HepG2 (cell line): ENCODE measurements at regions not wholly inside any gene's neighbourhood (a gene's known extent, or its start where the extent isn't known, plus 50 kb on each side); places are given as distances from the start of the nearest gene placed in this dataset.

ENCODE experiments used
- ATAC-seq: fragments of 200-7000 bp; cut with Tn5 transposase; 3 replicates; pipeline ENCODE4 v1.9.1; 2020; ENCODE audit warnings: mild to moderate bottlenecking, moderate library complexity
- BruUV-seq: library from RNA; stranded (reverse); fragments of 400-500 nt; replicated peaks from 2 replicates; lab custom pipeline; 2021; lab: Mats Ljungman, UMichigan
- CTCF ChIA-PET: fragments of 300-600 bp; formaldehyde crosslinking; extraction: SDS; loops from one replicate; lab custom pipeline; 2021; ENCODE audit warnings: low total read pairs, inconsistent platforms, low intra/inter-chr PET ratio; lab: Yijun Ruan, JAX
- POLR2A ChIA-PET: fragments of 350-600 bp; sonication (Branson Sonifier 250); formaldehyde crosslinking; loops from one replicate; lab custom pipeline; 2020; ENCODE audit warnings: antibody characterized with exemption, inconsistent platforms; lab: Yijun Ruan, JAX
- DNase-seq: peaks from one replicate; pipeline ENCODE4 v3.0.0-alpha.2; 2015; ENCODE audit warnings: low spot score
- FAIRE-seq: peaks from 3 replicates; lab custom pipeline; 2011; peaks lifted over from hg19 to GRCh38; lab: Jason Lieb, UNC
- H2AFZ ChIP-seq: one replicate; pipeline ENCODE4 v1.6.1; 2011; ENCODE audit warnings: low read length, inconsistent platforms
- H3K27ac ChIP-seq: fragments of 300-600 bp; 3 replicates; pipeline ENCODE4 v1.8.0; 2011; ENCODE audit warnings: mixed run types, mild to moderate bottlenecking, mixed read lengths, low read length, inconsistent platforms; ENCODE audit not compliant: insufficient read depth; ENCODE audit errors: extremely low read length
- H3K27me3 ChIP-seq, 2 experiments: fragments of 200-600 bp in 1 of 2; 2 replicates in 1 of 2; 3 replicates in 1 of 2; pipeline versions ENCODE4 v1.6.0 to v1.8.0; 2011; ENCODE audit warnings: low read length in 2 of 2, mild to moderate bottlenecking in 2 of 2, moderate library complexity in 2 of 2, inconsistent platforms in 1 of 2; ENCODE audit not compliant: insufficient read depth in 2 of 2, control insufficient read depth in 1 of 2
- H3K36me3 ChIP-seq, 2 experiments: fragments of 200-600 bp in 1 of 2; replicated peaks in 1 of 2; 2 replicates in 1 of 2; 3 replicates in 1 of 2; pipeline versions ENCODE4 v1.5.1 to v1.8.0; 2011; ENCODE audit warnings: low read length in 2 of 2, inconsistent platforms in 1 of 2; ENCODE audit not compliant: insufficient read depth in 2 of 2, control insufficient read depth in 1 of 2
- H3K4me1 ChIP-seq: 2 replicates; pipeline ENCODE4 v1.5.1; 2012; ENCODE audit warnings: low read length, inconsistent platforms; ENCODE audit not compliant: insufficient read depth
- H3K4me2 ChIP-seq: 2 replicates; pipeline ENCODE4 v1.6.0; 2011; ENCODE audit warnings: low read depth, low read length, inconsistent platforms
- H3K4me3 ChIP-seq, 3 experiments: fragments of 200-600 bp in 1 of 3; sonication (generic), shearing (Covaris generic) in 1 of 3; replicated peaks in 1 of 3; 2 replicates each; pipeline ENCODE4 v1.5.1; 2011 to 2016; ENCODE audit warnings: low read length in 3 of 3, inconsistent platforms in 2 of 3, low read depth in 2 of 3, mild to moderate bottlenecking in 2 of 3, control low read depth in 1 of 3, mixed read lengths in 1 of 3; ENCODE audit not compliant: insufficient read depth in 1 of 3
- H3K79me2 ChIP-seq: one replicate; pipeline ENCODE4 v1.6.1; 2011; ENCODE audit warnings: low read length, inconsistent platforms; ENCODE audit not compliant: insufficient read depth
- H3K9ac ChIP-seq: 2 replicates; pipeline ENCODE4 v1.6.0; 2011; ENCODE audit warnings: mild to moderate bottlenecking, low read depth, low read length, inconsistent platforms; ENCODE audit not compliant: insufficient read depth
- H3K9me3 ChIP-seq: 2 replicates; pipeline ENCODE4 v1.5.1; 2012; ENCODE audit warnings: mild to moderate bottlenecking, low read length
- H4K20me1 ChIP-seq: 2 replicates; pipeline ENCODE4 v1.6.0; 2011; ENCODE audit warnings: inconsistent platforms, mild to moderate bottlenecking, low read length, moderate library complexity; ENCODE audit not compliant: insufficient read depth
- ATF5 ChIP-seq: sonication (generic); formaldehyde crosslinking; IDR thresholded peaks from 2 replicates; pipeline ENCODE4 v1.4.0; 2020; ENCODE audit warnings: mild to moderate bottlenecking, low read depth, missing genetic modification reagents
- CREM ChIP-seq, 2 experiments: sonication (generic) in 1 of 2; formaldehyde crosslinking in 1 of 2; IDR thresholded peaks; 2 replicates each; pipeline versions ENCODE4 v1.4.0 to v1.6.1; 2016 to 2020; ENCODE audit warnings: antibody characterized with exemption in 1 of 2, mild to moderate bottlenecking in 1 of 2, missing genetic modification reagents in 1 of 2
- FLYWCH1 ChIP-seq: sonication (generic); formaldehyde crosslinking; IDR thresholded peaks from 2 replicates; pipeline ENCODE4 v1.8.1; 2023; ENCODE audit warnings: mild to moderate bottlenecking, missing genetic modification reagents
- HNRNPUL1 ChIP-seq: fragments of 200-400 bp; formaldehyde crosslinking; IDR thresholded peaks from 2 replicates; pipeline ENCODE4 v1.6.1; 2017; ENCODE audit warnings: low read depth, mild to moderate bottlenecking, low read length, moderate library complexity
- IRF1 ChIP-seq: sonication (generic); formaldehyde crosslinking; IDR thresholded peaks from 2 replicates; pipeline ENCODE4 v1.4.0; 2020; ENCODE audit warnings: low read depth, mild to moderate bottlenecking, missing genetic modification reagents
- KAT7 ChIP-seq: IDR thresholded peaks from 2 replicates; pipeline ENCODE4 v1.6.1; 2018; ENCODE audit warnings: borderline replicate concordance, missing compliant biosample characterization
- KLF11 ChIP-seq: IDR thresholded peaks from 2 replicates; pipeline ENCODE4 v1.6.1; 2016; ENCODE audit warnings: missing compliant biosample characterization
- MBNL3 ChIP-seq: fragments of 250-450 bp; sonication (Bioruptor Pico); conservative IDR thresholded peaks from 2 replicates; pipeline ENCODE4 v1.8.0; 2022; ENCODE audit warnings: mild to moderate bottlenecking, inconsistent platforms
- MEIS1 ChIP-seq: sonication (generic); formaldehyde crosslinking; IDR thresholded peaks from 2 replicates; pipeline ENCODE4 v1.9.0; 2021; ENCODE audit warnings: mild to moderate bottlenecking, missing genetic modification reagents, moderate library complexity, borderline replicate concordance
- NCOA1 ChIP-seq: sonication (generic); formaldehyde crosslinking; IDR thresholded peaks from 2 replicates; pipeline ENCODE4 v1.9.0; 2021; ENCODE audit warnings: missing genetic modification reagents
- SIX4 ChIP-seq: sonication (generic); formaldehyde crosslinking; IDR thresholded peaks from 2 replicates; pipeline ENCODE4 v1.4.0; 2020; ENCODE audit warnings: missing genetic modification reagents
- ZC3H13 ChIP-seq: sonication (generic); formaldehyde crosslinking; IDR thresholded peaks from 2 replicates; pipeline ENCODE4 v1.8.1; 2023; ENCODE audit warnings: mild to moderate bottlenecking, missing genetic modification reagents, moderate library complexity
- ZC3H4 ChIP-seq: sonication (generic); formaldehyde crosslinking; IDR thresholded peaks from 2 replicates; pipeline ENCODE4 v1.4.0; 2020; ENCODE audit warnings: missing genetic modification reagents, borderline replicate concordance
- ZFP36 ChIP-seq: fragments of 150-350 bp; IDR thresholded peaks from 2 replicates; pipeline ENCODE4 v1.6.1; 2018; ENCODE audit warnings: borderline replicate concordance, low read length, low read depth; ENCODE audit not compliant: partially characterized antibody
- ZKSCAN1 ChIP-seq: fragments of 150-350 bp; IDR thresholded peaks from 2 replicates; pipeline ENCODE4 v1.6.1; 2014; ENCODE audit warnings: low read length
- ZMAT3 ChIP-seq: sonication (generic); formaldehyde crosslinking; conservative IDR thresholded peaks from 2 replicates; pipeline ENCODE4 v1.7.0; 2021; ENCODE audit warnings: missing genetic modification reagents
- ZNF34 ChIP-seq: sonication (generic); formaldehyde crosslinking; IDR thresholded peaks from 2 replicates; pipeline ENCODE4 v1.4.0; 2020; ENCODE audit warnings: mild to moderate bottlenecking, missing genetic modification reagents, borderline replicate concordance
- ZNF430 ChIP-seq: sonication (generic); formaldehyde crosslinking; IDR thresholded peaks from 2 replicates; pipeline ENCODE4 v1.9.0; 2021; ENCODE audit warnings: mild to moderate bottlenecking, missing genetic modification reagents
- ZNF501 ChIP-seq: sonication (generic); formaldehyde crosslinking; IDR thresholded peaks from 2 replicates; pipeline ENCODE4 v1.5.1; 2020; ENCODE audit warnings: mild to moderate bottlenecking, moderate library complexity, missing genetic modification reagents
- ZNF629 ChIP-seq: sonication (generic); formaldehyde crosslinking; conservative IDR thresholded peaks from 2 replicates; pipeline ENCODE4 v1.5.0; 2020; ENCODE audit warnings: missing genetic modification reagents
- ZSCAN31 ChIP-seq: sonication (generic); formaldehyde crosslinking; IDR thresholded peaks from 2 replicates; pipeline ENCODE4 v1.5.0; 2020; ENCODE audit warnings: low read depth, mild to moderate bottlenecking, missing genetic modification reagents
- WGBS: methylation state at CpG from one replicate; pipeline ENCODE4 v1.1.6; 2017; ENCODE audit warnings: low lambda C conversion rate; 5-methylcytosine and 5-hydroxymethylcytosine counted together
- in situ Hi-C: cut with HindIII; loops from 2 replicates; pipeline ENCODE4 v1.10.0; 2017; ENCODE audit warnings: low pct_unique_long_range_greater_than_20kb; ENCODE audit not compliant: extremely low pct_ligation_motif_present
- intact Hi-C: fragments of 100-400 bp; cut with micrococcal nuclease; formaldehyde crosslinking; loops from one replicate; pipeline ENCODE4 v1.10.0; 2022; ENCODE audit not compliant: unreplicated experiment

DNA sequence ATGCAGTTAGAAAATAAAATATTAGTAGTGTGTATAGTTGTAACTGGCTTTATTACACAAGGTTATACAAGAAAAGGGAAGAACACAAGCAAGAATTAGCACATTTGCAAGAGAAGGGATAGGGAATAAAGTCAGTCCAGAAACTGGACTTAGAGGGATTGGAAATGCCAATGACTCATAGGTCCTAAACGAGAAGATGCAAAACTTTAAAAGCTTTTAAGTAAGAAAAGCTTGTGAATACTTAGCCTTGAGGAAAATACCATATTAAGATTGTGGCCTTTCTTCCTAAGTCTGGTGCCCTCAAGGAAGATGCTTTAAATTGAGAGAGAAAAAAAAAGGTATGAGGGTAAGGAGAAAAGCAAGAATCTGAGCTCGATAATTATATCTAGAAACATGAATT, 102.3 kb upstream of the MCHR2 start:
- Histone ChIP-seq H3K9ac (no peak overlapping the region), H3K4me3 (no peak overlapping the region), H3K79me2 (no peaks in the 10 kb centered on the region), H3K9me3 (no peaks in the 10 kb centered on the region), H3K27ac (no peak overlapping the region), H4K20me1 (no peaks in the 10 kb centered on the region), H3K4me1 (no peaks in the 10 kb centered on the region), H2AFZ (no peak overlapping the region), H3K27me3 (no peaks in the 10 kb centered on the region), H3K36me3 (no peaks in the 10 kb centered on the region), H3K4me2 (no peak overlapping the region)
- no TSS peak for BruUV-seq
- in situ Hi-C loops (loop anchor here (5.0 kb wide), 1 partner anchor 229 kb away; no protein-coding TSS in a partner anchor), intact Hi-C loops (no loop called here)
- POLR2A ChIA-PET: no interaction called here
- DNase-seq: no peak
- 3% methylated on average over 2 of the region's 2 CpGs for WGBS
- CTCF ChIA-PET: no interaction called here
- FAIRE-seq: no peak
- no peak for ATAC-seq
- TF ChIP-seq SIX4 (CRISPR knock-in tag) (no peak), ZKSCAN1 (no peak), ZSCAN31 (CRISPR knock-in tag) (no peak), ZMAT3 (CRISPR knock-in tag) (no peak), ZNF34 (CRISPR knock-in tag) (no peak)

GRCh38 chr6:100093405-100093804, 99.4 kb upstream of the MCHR2 start:
- intact Hi-C loops: no loop called here
- Histone ChIP-seq H3K36me3 (no peaks in the 10 kb centered on the region), H2AFZ (no peak overlapping the region), H3K79me2 (no peaks in the 10 kb centered on the region), H4K20me1 (no peaks in the 10 kb centered on the region), H3K27ac (no peak overlapping the region), H3K27me3 (no peaks in the 10 kb centered on the region), H3K4me3 (no peak overlapping the region), H3K4me1 (no peaks in the 10 kb centered on the region), H3K4me2 (no peak overlapping the region), H3K9me3 (no peaks in the 10 kb centered on the region), H3K9ac (no peak overlapping the region)
- in situ Hi-C loops: no loop called here
- ChIA-PET POLR2A (no interaction called here), CTCF (no interaction called here)
- WGBS: 7% methylated on average over 5 of the region's 6 CpGs
- FAIRE-seq (no peak), ATAC-seq (no peak), DNase-seq (no peak)
- BruUV-seq: no TSS peak
- TF ChIP-seq ZC3H13 (CRISPR knock-in tag) (no peak), ZNF430 (no peak), HNRNPUL1 (no peak), ZFP36 (no peak), NCOA1 (CRISPR knock-in tag) (no peak), MBNL3 (no peak), ZC3H4 (CRISPR knock-in tag) (no peak), FLYWCH1 (no peak), CREM (IDR thresholded peaks at IDR 0.05) (no peak), CREM (CRISPR knock-in tag; IDR thresholded peaks at IDR 0.05) (no peak), ATF5 (CRISPR knock-in tag) (no peak), ZNF629 (CRISPR knock-in tag) (no peak), KAT7 (CRISPR knock-in tag) (no peak), ZNF501 (no peak), IRF1 (CRISPR knock-in tag) (no peak), KLF11 (CRISPR knock-in tag) (no peak), MEIS1 (no peak)
